Thyroid gland (tissue), 4 donors: ENCODE measurements at regions not wholly inside any gene's neighbourhood (a gene's known extent, or its start where the extent isn't known, plus 50 kb on each side); places are given as distances from the start of the nearest gene placed in this dataset.

Experiments used
- DNase-seq, 2 donors: peaks; one replicate each; pipeline ENCODE4 v3.0.0-alpha.2; 2019
- H3K27ac ChIP-seq, 3 donors: fragments of 200-600 bp; sonication (generic); 1 replicate in 2 of 3; 2 replicates in 1 of 3; pipeline ENCODE4 v1.5.1; 2016 to 2019; ENCODE audit warnings: mild to moderate bottlenecking in 1 of 3, moderate library complexity in 1 of 3
- H3K27me3 ChIP-seq: fragments of 200-600 bp; sonication (generic); one replicate; pipeline ENCODE4 v1.5.1; 2019
- H3K36me3 ChIP-seq, 2 donors: fragments of 200-600 bp; sonication (generic); one replicate each; pipeline ENCODE4 v1.5.1; 2016 to 2019
- H3K4me1 ChIP-seq, 2 donors: fragments of 200-600 bp; sonication (generic); one replicate each; pipeline ENCODE4 v1.5.1; 2017 to 2019
- H3K4me3 ChIP-seq, 3 donors: fragments of 200-600 bp; sonication (generic); replicated peaks in 1 of 3; 1 replicate in 2 of 3; 2 replicates in 1 of 3; pipeline ENCODE4 v1.5.1; 2016; ENCODE audit warnings: mild to moderate bottlenecking in 1 of 3
- H3K9me3 ChIP-seq: fragments of 200-600 bp; sonication (generic); one replicate; pipeline ENCODE4 v1.5.1; 2017
- CTCF ChIP-seq, 6 experiments: fragments of 200-600 bp in 3 of 6; fragments of 450-650 bp in 3 of 6; sonication (generic) in 3 of 6; IDR thresholded peaks; one replicate each; pipeline ENCODE4 v1.5.1; 2016 to 2019; ENCODE audit warnings: antibody characterized with exemption in 6 of 6, mild to moderate bottlenecking in 2 of 6, inconsistent platforms in 1 of 6, moderate library complexity in 1 of 6
- POLR2A ChIP-seq, 2 donors: fragments of 450-650 bp; IDR thresholded peaks; one replicate each; pipeline ENCODE4 v1.6.1; 2017; ENCODE audit warnings: antibody characterized with exemption in 2 of 2, mild to moderate bottlenecking in 2 of 2, moderate library complexity in 1 of 2
- WGBS, 2 donors: methylation state at CpG; one replicate each; pipeline ENCODE4 v1.1.5; 2017; 5-methylcytosine and 5-hydroxymethylcytosine counted together
- intact Hi-C: fragments of 100-400 bp; cut with DNase I; formaldehyde crosslinking; loops from one replicate; pipeline ENCODE4 v1.15.1; 2023

GRCh38 chr4:128711361-128711760 is 98.1 kb upstream of the JADE1 start:
- Histone ChIP-seq H3K4me3 (no peak overlapping the region), H3K27ac (no peak overlapping the region), H3K27me3 (no peaks in the 10 kb centered on the region), H3K9me3 (no peaks in the 10 kb centered on the region), H3K4me1 (peaks cover 2 to 9% of the 10 kb centered on the region in 2 donors), H3K36me3 (no peaks in the 10 kb centered on the region)
- TF ChIP-seq CTCF (IDR thresholded peaks at IDR 0.05) (no peak), POLR2A (IDR thresholded peaks at IDR 0.05) (no peak)
- WGBS, 2 donors, result 45 to 83% methylated on average over 1 of the region's 1 CpG
- no peak for DNase-seq
- intact Hi-C loops, result no loop called here

DNA sequence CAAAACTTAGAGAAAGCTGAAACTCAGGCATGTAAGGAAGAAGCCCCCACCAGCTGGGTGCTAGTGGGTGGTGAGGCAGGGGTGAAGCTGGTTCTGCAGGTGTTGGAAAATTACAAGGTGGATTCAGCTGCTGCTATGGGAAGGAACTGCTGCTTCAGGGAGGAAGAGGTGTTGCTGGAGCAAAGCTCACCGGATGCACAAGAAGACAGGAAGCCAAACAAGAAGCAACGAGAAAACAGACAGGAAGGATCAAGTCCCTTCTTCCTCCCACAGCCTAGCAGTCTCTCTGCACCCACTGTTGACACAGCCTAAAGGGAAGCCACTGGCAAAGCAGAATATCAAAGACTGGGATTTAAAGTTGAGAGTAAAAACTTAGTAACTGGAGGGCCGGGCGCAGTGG is 100.2 kb upstream of the JADE1 start:
- DNase-seq, result no peak
- peaks cover 2 to 5% of the 10 kb centered on the region in 2 donors for H3K4me1 ChIP-seq
- intact Hi-C loops, result no loop called here
- no peaks in the 10 kb centered on the region for H3K27me3 ChIP-seq
- no peak overlapping the region for H3K27ac ChIP-seq
- no peaks in the 10 kb centered on the region for H3K9me3 ChIP-seq
- H3K36me3 ChIP-seq, result no peaks in the 10 kb centered on the region
- H3K4me3 ChIP-seq, result no peak overlapping the region
- 52 to 56% methylated on average over 4 of the region's 4 CpGs for WGBS, 2 donors
- TF ChIP-seq POLR2A (IDR thresholded peaks at IDR 0.05), result no peak
- no peak for TF ChIP-seq CTCF (IDR thresholded peaks at IDR 0.05)

GRCh38 chr4:128707864-128708263 is 101.6 kb upstream of the JADE1 start:
- Histone ChIP-seq H3K9me3 (no peaks in the 10 kb centered on the region), H3K36me3 (no peaks in the 10 kb centered on the region), H3K27me3 (no peaks in the 10 kb centered on the region), H3K4me3 (no peak overlapping the region), H3K27ac (peak overlapping the region; percentile 61 to 75 (median 64)), H3K4me1 (peaks cover 2 to 5% of the 10 kb centered on the region in 2 donors)
- TF ChIP-seq POLR2A (IDR thresholded peaks at IDR 0.05), result no peak
- no peak for TF ChIP-seq CTCF (IDR thresholded peaks at IDR 0.05)
- intact Hi-C loops, result no loop called here
- 23 to 24% methylated on average over 6 of the region's 6 CpGs for WGBS, 2 donors
- DNase-seq, result peak; percentile 32 to 35

- Histone ChIP-seq H3K9me3 (no peaks in the 10 kb centered on the region), H3K27me3 (no peaks in the 10 kb centered on the region), H3K4me1 (peaks cover 2 to 5% of the 10 kb centered on the region in 2 donors), H3K4me3 (no peak overlapping the region), H3K27ac (no peak overlapping the region), H3K36me3 (no peaks in the 10 kb centered on the region)
- 94 to 95% methylated on average over 14 of the region's 14 CpGs for WGBS, 2 donors
- intact Hi-C loops, result no loop called here
- no peak for DNase-seq
- TF ChIP-seq POLR2A (IDR thresholded peaks at IDR 0.05) (no peak), CTCF (IDR thresholded peaks at IDR 0.05) (no peak)
These were observed 105.6 kb upstream of the JADE1 start for GRCh38 chr4:128703948-128704347.

GRCh38 chr4:128700659-128701350 is 108.7 kb upstream of the JADE1 start:
- Histone ChIP-seq H3K27me3 (no peaks in the 10 kb centered on the region), H3K27ac (no peak overlapping the region), H3K4me1 (no peaks in the 10 kb centered on the region), H3K4me3 (no peak overlapping the region), H3K9me3 (no peaks in the 10 kb centered on the region), H3K36me3 (no peaks in the 10 kb centered on the region)
- intact Hi-C loops, result no loop called here
- DNase-seq, result no peak
- WGBS, 2 donors, result 100% methylated on average over 1 of the region's 1 CpG
- TF ChIP-seq CTCF (IDR thresholded peaks at IDR 0.05) (no peak), POLR2A (IDR thresholded peaks at IDR 0.05) (no peak)
